CD4-positive, CD25-positive, alpha-beta regulatory T cell (primary cell): ENCODE measurements at regions not wholly inside any gene's neighbourhood (a gene's known extent, or its start where the extent isn't known, plus 50 kb on each side); places are given as distances from the start of the nearest gene placed in this dataset.

ENCODE experiments used
- ATAC-seq, 2 donors: fragments of 150-1000 bp; cut with Tn5 transposase; one replicate each; pipeline ENCODE4 v1.10.0; 2021; ENCODE audit warnings: low read depth in 2 of 2, moderate number of reproducible peaks in 2 of 2, moderate library complexity in 1 of 2
- DNase-seq, 3 donors: peaks; one replicate each; pipeline versions ENCODE4 v3.0.0 to v3.0.0-alpha.2; 2012 to 2022; ENCODE audit warnings: mixed read lengths in 1 of 3
- H3K27ac ChIP-seq: one replicate; pipeline ENCODE4 v1.7.0; 2013; ENCODE audit warnings: mild to moderate bottlenecking, low read length; ENCODE audit not compliant: insufficient read depth, poor library complexity, severe bottlenecking
- H3K27me3 ChIP-seq: one replicate; pipeline ENCODE4 v1.7.0; 2013; ENCODE audit warnings: low read length; ENCODE audit not compliant: control insufficient read depth, insufficient read depth
- H3K36me3 ChIP-seq: one replicate; pipeline ENCODE4 v1.7.0; 2013; ENCODE audit warnings: mild to moderate bottlenecking, low read length, moderate library complexity; ENCODE audit not compliant: control insufficient read depth, insufficient read depth
- H3K4me1 ChIP-seq: 2 replicates; pipeline ENCODE4 v1.7.0; 2013; ENCODE audit warnings: mild to moderate bottlenecking, low read length; ENCODE audit not compliant: insufficient read depth, control insufficient read depth, poor library complexity, severe bottlenecking
- H3K4me3 ChIP-seq: one replicate; pipeline ENCODE4 v1.7.0; 2013; ENCODE audit warnings: low read depth, mild to moderate bottlenecking, low read length, moderate library complexity
- H3K9me3 ChIP-seq, 2 experiments: 1 replicate in 1 of 2; 2 replicates in 1 of 2; pipeline ENCODE4 v1.7.0; 2013; ENCODE audit warnings: low read length in 2 of 2, mild to moderate bottlenecking in 1 of 2, moderate library complexity in 1 of 2; ENCODE audit not compliant: control insufficient read depth in 2 of 2
- H3K27ac Mint-ChIP-seq, 3 donors: one replicate each; pipeline ENCODE4 v1.8.0; 2020 to 2022; ENCODE audit warnings: mild to moderate bottlenecking in 3 of 3, mixed read lengths in 3 of 3, moderate library complexity in 2 of 3
- H3K27me3 Mint-ChIP-seq: one replicate; pipeline ENCODE4 v1.8.0; 2022; ENCODE audit warnings: mild to moderate bottlenecking, mixed read lengths
- H3K36me3 Mint-ChIP-seq: one replicate; pipeline ENCODE4 v1.8.0; 2020; ENCODE audit warnings: mixed read lengths
- H3K4me1 Mint-ChIP-seq, 4 donors: one replicate each; pipeline ENCODE4 v1.8.0; 2020 to 2022; ENCODE audit warnings: mixed read lengths in 4 of 4, mild to moderate bottlenecking in 1 of 4
- H3K4me3 Mint-ChIP-seq, 4 donors: one replicate each; pipeline ENCODE4 v1.8.0; 2020 to 2022; ENCODE audit warnings: mild to moderate bottlenecking in 4 of 4, mixed read lengths in 4 of 4, moderate library complexity in 3 of 4
- H3K9me3 Mint-ChIP-seq, 7 donors: one replicate each; pipeline ENCODE4 v1.8.0; 2020 to 2022; ENCODE audit warnings: mixed read lengths in 7 of 7, mild to moderate bottlenecking in 3 of 7, moderate library complexity in 2 of 7

- Histone ChIP-seq H3K27ac (no peak overlapping the region), H3K36me3 (no peaks in the 10 kb centered on the region), H3K9me3 (peaks cover 0 to 7% of the 10 kb centered on the region in 2 experiments), H3K4me1 (no peaks in the 10 kb centered on the region), H3K27me3 (no peaks in the 10 kb centered on the region), H3K4me3 (no peak overlapping the region)
- no peak for ATAC-seq
- Mint-ChIP-seq H3K9me3 (peaks cover 0 to 24% (median 4%) of the 10 kb centered on the region in 7 donors), H3K27ac (no peak overlapping the region), H3K27me3 (no peaks in the 10 kb centered on the region), H3K4me3 (no peak overlapping the region), H3K36me3 (no peaks in the 10 kb centered on the region), H3K4me1 (no peaks in the 10 kb centered on the region)
- DNase-seq, result no peak
Observed at GRCh38 chr6:165119231-165120020, 190.0 kb downstream of the C6orf118 start.

GRCh38 chr6:165118736-165119135 is 190.7 kb downstream of the C6orf118 start:
- H3K9me3 Mint-ChIP-seq, result peaks cover 0 to 27% (median 4%) of the 10 kb centered on the region in 7 donors
- no peak overlapping the region for H3K27ac Mint-ChIP-seq
- Histone ChIP-seq H3K4me3 (no peak overlapping the region), H3K27ac (no peak overlapping the region), H3K27me3 (no peaks in the 10 kb centered on the region), H3K36me3 (no peaks in the 10 kb centered on the region), H3K4me1 (no peaks in the 10 kb centered on the region), H3K9me3 (peaks cover 3 to 14% of the 10 kb centered on the region in 2 experiments)
- H3K4me1 Mint-ChIP-seq, result no peaks in the 10 kb centered on the region
- ATAC-seq (no peak), DNase-seq (no peak)
- H3K36me3 Mint-ChIP-seq, result no peaks in the 10 kb centered on the region
- no peaks in the 10 kb centered on the region for H3K27me3 Mint-ChIP-seq
- no peak overlapping the region for H3K4me3 Mint-ChIP-seq

GRCh38 chr6:165117806-165118205 is 191.6 kb downstream of the C6orf118 start:
- Mint-ChIP-seq H3K9me3 (peaks cover 0 to 28% (median 5%) of the 10 kb centered on the region in 7 donors), H3K27ac (no peak overlapping the region), H3K27me3 (no peaks in the 10 kb centered on the region), H3K4me3 (no peak overlapping the region), H3K4me1 (no peaks in the 10 kb centered on the region), H3K36me3 (no peaks in the 10 kb centered on the region)
- Histone ChIP-seq H3K27ac (no peak overlapping the region), H3K9me3 (peaks cover 3 to 18% of the 10 kb centered on the region in 2 experiments), H3K27me3 (no peaks in the 10 kb centered on the region), H3K4me3 (no peak overlapping the region), H3K4me1 (no peaks in the 10 kb centered on the region), H3K36me3 (no peaks in the 10 kb centered on the region)
- DNase-seq, result no peak
- no peak for ATAC-seq

- Histone ChIP-seq H3K27me3 (no peaks in the 10 kb centered on the region), H3K9me3 (peaks cover 3 to 18% of the 10 kb centered on the region in 2 experiments), H3K4me3 (no peak overlapping the region), H3K4me1 (no peaks in the 10 kb centered on the region), H3K36me3 (no peaks in the 10 kb centered on the region), H3K27ac (no peak overlapping the region)
- H3K27me3 Mint-ChIP-seq, result no peaks in the 10 kb centered on the region
- H3K4me3 Mint-ChIP-seq, result no peak overlapping the region
- H3K36me3 Mint-ChIP-seq, result no peaks in the 10 kb centered on the region
- peaks cover 0 to 28% (median 5%) of the 10 kb centered on the region in 7 donors for H3K9me3 Mint-ChIP-seq
- no peaks in the 10 kb centered on the region for H3K4me1 Mint-ChIP-seq
- no peak for ATAC-seq
- no peak overlapping the region for H3K27ac Mint-ChIP-seq
- no peak for DNase-seq
Observed at GRCh38 chr6:165117121-165117520, 192.3 kb downstream of the C6orf118 start.

- no peaks in the 10 kb centered on the region for H3K36me3 Mint-ChIP-seq
- H3K4me1 Mint-ChIP-seq, result no peaks in the 10 kb centered on the region
- no peak overlapping the region for H3K4me3 ChIP-seq
- DNase-seq (no peak), ATAC-seq (no peak)
- no peak overlapping the region for H3K27ac Mint-ChIP-seq
- H3K36me3 ChIP-seq, result no peaks in the 10 kb centered on the region
- no peak overlapping the region for H3K27ac ChIP-seq
- no peak overlapping the region for H3K4me3 Mint-ChIP-seq
- no peaks in the 10 kb centered on the region for H3K27me3 Mint-ChIP-seq
- no peaks in the 10 kb centered on the region for H3K4me1 ChIP-seq
- H3K9me3 Mint-ChIP-seq, result peaks cover 0 to 22% (median 7%) of the 10 kb centered on the region in 7 donors
- no peaks in the 10 kb centered on the region for H3K27me3 ChIP-seq
- H3K9me3 ChIP-seq, result peaks cover 3 to 18% of the 10 kb centered on the region in 2 experiments
Observed at GRCh38 chr6:165110860-165111259, 198.5 kb downstream of the C6orf118 start.

GRCh38 chr6:165109011-165109410 is 200.4 kb downstream of the C6orf118 start:
- no peaks in the 10 kb centered on the region for H3K36me3 Mint-ChIP-seq
- no peaks in the 10 kb centered on the region for H3K4me1 Mint-ChIP-seq
- peaks cover 0 to 15% (median 6%) of the 10 kb centered on the region in 7 donors for H3K9me3 Mint-ChIP-seq
- no peaks in the 10 kb centered on the region for H3K27me3 ChIP-seq
- ATAC-seq (no peak), DNase-seq (no peak)
- H3K36me3 ChIP-seq, result no peaks in the 10 kb centered on the region
- peaks cover 3 to 7% of the 10 kb centered on the region in 2 experiments for H3K9me3 ChIP-seq
- no peaks in the 10 kb centered on the region for H3K4me1 ChIP-seq
- H3K27ac Mint-ChIP-seq, result no peak overlapping the region
- no peak overlapping the region for H3K27ac ChIP-seq
- H3K4me3 Mint-ChIP-seq, result no peak overlapping the region
- H3K4me3 ChIP-seq, result no peak overlapping the region
- H3K27me3 Mint-ChIP-seq, result no peaks in the 10 kb centered on the region

- Mint-ChIP-seq H3K27ac (no peak overlapping the region), H3K4me1 (no peaks in the 10 kb centered on the region), H3K9me3 (peaks cover 0 to 13% (median 5%) of the 10 kb centered on the region in 7 donors), H3K27me3 (no peaks in the 10 kb centered on the region), H3K36me3 (no peaks in the 10 kb centered on the region), H3K4me3 (no peak overlapping the region)
- no peak for ATAC-seq
- no peaks in the 10 kb centered on the region for H3K9me3 ChIP-seq
- H3K36me3 ChIP-seq, result no peaks in the 10 kb centered on the region
- no peak overlapping the region for H3K4me3 ChIP-seq
- no peak overlapping the region for H3K27ac ChIP-seq
- no peak for DNase-seq
- H3K27me3 ChIP-seq, result no peaks in the 10 kb centered on the region
- H3K4me1 ChIP-seq, result no peaks in the 10 kb centered on the region
Observed at GRCh38 chr6:165106261-165106660, 203.1 kb downstream of the C6orf118 start.

- Histone ChIP-seq H3K4me3 (no peak overlapping the region), H3K36me3 (no peaks in the 10 kb centered on the region), H3K27ac (no peak overlapping the region), H3K9me3 (peaks cover 0 to 5% of the 10 kb centered on the region in 2 experiments), H3K27me3 (no peaks in the 10 kb centered on the region), H3K4me1 (no peaks in the 10 kb centered on the region)
- Mint-ChIP-seq H3K27me3 (no peaks in the 10 kb centered on the region), H3K4me3 (no peak overlapping the region), H3K4me1 (no peaks in the 10 kb centered on the region), H3K9me3 (peaks cover 2 to 19% (median 7%) of the 10 kb centered on the region in 7 donors), H3K27ac (no peak overlapping the region), H3K36me3 (no peaks in the 10 kb centered on the region)
- no peak for DNase-seq
- no peak for ATAC-seq
Observed at GRCh38 chr6:165098165-165098564, 211.2 kb downstream of the C6orf118 start.
